GM23338 (cell line): ENCODE measurements at regions not wholly inside any gene's neighbourhood (a gene's known extent, or its start where the extent isn't known, plus 50 kb on each side); places are given as distances from the start of the nearest gene placed in this dataset.

Source experiments
- CREB1 ChIP-seq: fragments of 250-450 bp; sonication (Bioruptor Pico); IDR thresholded peaks from 2 replicates; pipeline ENCODE4 v1.5.0; 2020; ENCODE audit warnings: low read depth, mild to moderate bottlenecking, moderate library complexity
- EZH2 ChIP-seq: fragments of 200-600 bp; sonication (generic); IDR thresholded peaks from one replicate; pipeline ENCODE4 v1.8.0; 2017; ENCODE audit warnings: antibody characterized with exemption, mild to moderate bottlenecking, low read depth; ENCODE audit not compliant: unreplicated experiment
- EZH2phosphoT487 ChIP-seq: fragments of 200-600 bp; sonication (generic); IDR thresholded peaks from one replicate; pipeline ENCODE4 v1.8.1; 2018; ENCODE audit warnings: antibody characterized with exemption; ENCODE audit not compliant: unreplicated experiment
- JUNB ChIP-seq: IDR thresholded peaks from one replicate; pipeline ENCODE4 v1.6.1; 2016; ENCODE audit warnings: antibody characterized with exemption; ENCODE audit not compliant: unreplicated experiment
- NANOG ChIP-seq: IDR thresholded peaks from 2 replicates; pipeline ENCODE4 v1.6.1; 2016; ENCODE audit warnings: antibody characterized with exemption, borderline replicate concordance
- POLR2AphosphoS5 ChIP-seq: IDR thresholded peaks from 2 replicates; pipeline ENCODE4 v1.6.1; 2016; ENCODE audit warnings: antibody characterized with exemption, low read depth
- STAT1 ChIP-seq: IDR thresholded peaks from one replicate; pipeline ENCODE4 v1.6.1; 2016; ENCODE audit warnings: antibody characterized with exemption; ENCODE audit not compliant: unreplicated experiment
- ZNF114 ChIP-seq: fragments of 250-450 bp; sonication (Bioruptor Pico); IDR thresholded peaks from 2 replicates; pipeline ENCODE4 v1.5.0; 2020; ENCODE audit warnings: mild to moderate bottlenecking, moderate library complexity
- ZNF331 ChIP-seq: fragments of 250-450 bp; sonication (Bioruptor Pico); IDR thresholded peaks from 2 replicates; pipeline ENCODE4 v1.5.0; 2020; ENCODE audit warnings: low read depth, mild to moderate bottlenecking, moderate library complexity
- TF ChIP-seq, protein P1 (sequence below), 2 experiments: fragments of 200-600 bp in 1 of 2; sonication (generic) in 1 of 2; conservative IDR thresholded peaks; 2 replicates each; pipeline versions ENCODE4 v1.5.1 to v1.6.1; 2016 to 2017; ENCODE audit warnings: antibody characterized with exemption in 2 of 2, low read depth in 2 of 2, mild to moderate bottlenecking in 2 of 2, moderate library complexity in 1 of 2
- TF ChIP-seq, protein P2 (sequence below): IDR thresholded peaks from one replicate; pipeline ENCODE4 v1.6.1; 2018; ENCODE audit warnings: antibody characterized with exemption; ENCODE audit not compliant: unreplicated experiment
- TF ChIP-seq, protein P3 (sequence below): IDR thresholded peaks from 2 replicates; pipeline ENCODE4 v1.6.1; 2016; ENCODE audit warnings: antibody characterized with exemption

DNA sequence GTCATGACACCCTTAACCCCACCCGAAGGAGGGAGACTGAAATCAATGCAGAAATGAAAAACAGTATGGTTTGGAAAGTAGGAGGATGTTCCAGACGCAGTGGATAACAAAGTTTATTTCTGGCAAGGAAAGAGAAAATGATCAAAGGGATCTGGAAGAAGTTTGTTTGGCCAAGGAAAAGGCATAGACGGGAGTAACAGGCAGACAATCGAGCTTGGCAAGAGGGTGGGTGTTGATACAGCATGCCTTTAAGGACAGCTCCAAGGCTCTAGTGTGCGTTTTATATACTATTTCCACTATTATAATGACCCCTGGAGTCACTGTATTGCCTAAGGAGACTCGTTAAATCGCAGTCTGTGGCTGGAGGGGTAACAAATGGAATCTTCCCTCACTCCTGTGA lies 303.7 kb upstream of the RUNX1 start:
- TF ChIP-seq EZH2phosphoT487 (no peak), EZH2 (no peak), POLR2AphosphoS5 (no peak), CREB1 (no peak), JUNB (no peak), ZNF114 (CRISPR knock-in tag) (no peak), NANOG (no peak), ZNF331 (no peak), STAT1 (no peak)
- TF ChIP-seq, protein P1, sequence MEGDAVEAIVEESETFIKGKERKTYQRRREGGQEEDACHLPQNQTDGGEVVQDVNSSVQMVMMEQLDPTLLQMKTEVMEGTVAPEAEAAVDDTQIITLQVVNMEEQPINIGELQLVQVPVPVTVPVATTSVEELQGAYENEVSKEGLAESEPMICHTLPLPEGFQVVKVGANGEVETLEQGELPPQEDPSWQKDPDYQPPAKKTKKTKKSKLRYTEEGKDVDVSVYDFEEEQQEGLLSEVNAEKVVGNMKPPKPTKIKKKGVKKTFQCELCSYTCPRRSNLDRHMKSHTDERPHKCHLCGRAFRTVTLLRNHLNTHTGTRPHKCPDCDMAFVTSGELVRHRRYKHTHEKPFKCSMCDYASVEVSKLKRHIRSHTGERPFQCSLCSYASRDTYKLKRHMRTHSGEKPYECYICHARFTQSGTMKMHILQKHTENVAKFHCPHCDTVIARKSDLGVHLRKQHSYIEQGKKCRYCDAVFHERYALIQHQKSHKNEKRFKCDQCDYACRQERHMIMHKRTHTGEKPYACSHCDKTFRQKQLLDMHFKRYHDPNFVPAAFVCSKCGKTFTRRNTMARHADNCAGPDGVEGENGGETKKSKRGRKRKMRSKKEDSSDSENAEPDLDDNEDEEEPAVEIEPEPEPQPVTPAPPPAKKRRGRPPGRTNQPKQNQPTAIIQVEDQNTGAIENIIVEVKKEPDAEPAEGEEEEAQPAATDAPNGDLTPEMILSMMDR (conservative IDR thresholded peaks at IDR 0.05; ENCODE audit: low read depth in 2 of 2), result no peak
- TF ChIP-seq, protein P2, sequence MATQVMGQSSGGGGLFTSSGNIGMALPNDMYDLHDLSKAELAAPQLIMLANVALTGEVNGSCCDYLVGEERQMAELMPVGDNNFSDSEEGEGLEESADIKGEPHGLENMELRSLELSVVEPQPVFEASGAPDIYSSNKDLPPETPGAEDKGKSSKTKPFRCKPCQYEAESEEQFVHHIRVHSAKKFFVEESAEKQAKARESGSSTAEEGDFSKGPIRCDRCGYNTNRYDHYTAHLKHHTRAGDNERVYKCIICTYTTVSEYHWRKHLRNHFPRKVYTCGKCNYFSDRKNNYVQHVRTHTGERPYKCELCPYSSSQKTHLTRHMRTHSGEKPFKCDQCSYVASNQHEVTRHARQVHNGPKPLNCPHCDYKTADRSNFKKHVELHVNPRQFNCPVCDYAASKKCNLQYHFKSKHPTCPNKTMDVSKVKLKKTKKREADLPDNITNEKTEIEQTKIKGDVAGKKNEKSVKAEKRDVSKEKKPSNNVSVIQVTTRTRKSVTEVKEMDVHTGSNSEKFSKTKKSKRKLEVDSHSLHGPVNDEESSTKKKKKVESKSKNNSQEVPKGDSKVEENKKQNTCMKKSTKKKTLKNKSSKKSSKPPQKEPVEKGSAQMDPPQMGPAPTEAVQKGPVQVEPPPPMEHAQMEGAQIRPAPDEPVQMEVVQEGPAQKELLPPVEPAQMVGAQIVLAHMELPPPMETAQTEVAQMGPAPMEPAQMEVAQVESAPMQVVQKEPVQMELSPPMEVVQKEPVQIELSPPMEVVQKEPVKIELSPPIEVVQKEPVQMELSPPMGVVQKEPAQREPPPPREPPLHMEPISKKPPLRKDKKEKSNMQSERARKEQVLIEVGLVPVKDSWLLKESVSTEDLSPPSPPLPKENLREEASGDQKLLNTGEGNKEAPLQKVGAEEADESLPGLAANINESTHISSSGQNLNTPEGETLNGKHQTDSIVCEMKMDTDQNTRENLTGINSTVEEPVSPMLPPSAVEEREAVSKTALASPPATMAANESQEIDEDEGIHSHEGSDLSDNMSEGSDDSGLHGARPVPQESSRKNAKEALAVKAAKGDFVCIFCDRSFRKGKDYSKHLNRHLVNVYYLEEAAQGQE, result no peak
- TF ChIP-seq, protein P3, sequence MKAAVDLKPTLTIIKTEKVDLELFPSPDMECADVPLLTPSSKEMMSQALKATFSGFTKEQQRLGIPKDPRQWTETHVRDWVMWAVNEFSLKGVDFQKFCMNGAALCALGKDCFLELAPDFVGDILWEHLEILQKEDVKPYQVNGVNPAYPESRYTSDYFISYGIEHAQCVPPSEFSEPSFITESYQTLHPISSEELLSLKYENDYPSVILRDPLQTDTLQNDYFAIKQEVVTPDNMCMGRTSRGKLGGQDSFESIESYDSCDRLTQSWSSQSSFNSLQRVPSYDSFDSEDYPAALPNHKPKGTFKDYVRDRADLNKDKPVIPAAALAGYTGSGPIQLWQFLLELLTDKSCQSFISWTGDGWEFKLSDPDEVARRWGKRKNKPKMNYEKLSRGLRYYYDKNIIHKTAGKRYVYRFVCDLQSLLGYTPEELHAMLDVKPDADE, result no peak
